Naive thymus-derived CD4-positive, alpha-beta T cell (primary cell): ENCODE measurements at regions not wholly inside any gene's neighbourhood (a gene's known extent, or its start where the extent isn't known, plus 50 kb on each side); places are given as distances from the start of the nearest gene placed in this dataset.

Source experiments
- ATAC-seq: fragments of 150-1000 bp; cut with Tn5 transposase; 2 replicates; pipeline ENCODE4 v1.10.0; 2021; ENCODE audit warnings: mild to moderate bottlenecking, moderate library complexity
- CTCF ChIA-PET: fragments of 350-600 bp; sonication (Branson Sonifier 250); formaldehyde crosslinking; loops from one replicate; lab custom pipeline; 2021; ENCODE audit warnings: antibody characterized with exemption; lab: Charles Lee
- POLR2A ChIA-PET: fragments of 350-600 bp; sonication (Branson Sonifier 250); formaldehyde crosslinking; loops from one replicate; lab custom pipeline; 2021; ENCODE audit warnings: antibody characterized with exemption, inconsistent platforms; lab: Charles Lee
- DNase-seq, 9 donors: peaks; one replicate each; pipeline versions ENCODE4 v3.0.0 to v3.0.0-alpha.2; 2020 to 2022; ENCODE audit warnings: mixed read lengths in 1 of 9
- H3K27ac ChIP-seq: one replicate; pipeline ENCODE4 v1.7.0; 2013; ENCODE audit warnings: mild to moderate bottlenecking, low read depth, low read length, moderate library complexity
- H3K27me3 ChIP-seq, 2 donors: one replicate each; pipeline ENCODE4 v1.7.0; 2013; ENCODE audit warnings: low read length in 2 of 2, mild to moderate bottlenecking in 2 of 2, moderate library complexity in 2 of 2; ENCODE audit not compliant: control insufficient read depth in 2 of 2, insufficient read depth in 2 of 2
- H3K36me3 ChIP-seq, 3 experiments: 1 replicate in 2 of 3; 2 replicates in 1 of 3; pipeline ENCODE4 v1.7.0; 2013; ENCODE audit warnings: low read length in 3 of 3, mild to moderate bottlenecking in 3 of 3, moderate library complexity in 1 of 3; ENCODE audit not compliant: insufficient read depth in 3 of 3, control insufficient read depth in 2 of 3
- H3K4me1 ChIP-seq, 2 donors: one replicate each; pipeline ENCODE4 v1.7.0; 2013; ENCODE audit warnings: low read length in 2 of 2, mild to moderate bottlenecking in 2 of 2, moderate library complexity in 1 of 2; ENCODE audit not compliant: control insufficient read depth in 2 of 2, insufficient read depth in 2 of 2
- H3K4me3 ChIP-seq: 2 replicates; pipeline ENCODE4 v1.7.0; 2013; ENCODE audit warnings: mild to moderate bottlenecking, low read length
- H3K9me3 ChIP-seq, 3 experiments: 1 replicate in 2 of 3; 2 replicates in 1 of 3; pipeline ENCODE4 v1.7.0; 2013; ENCODE audit warnings: low read length in 3 of 3; ENCODE audit not compliant: control insufficient read depth in 2 of 3
- H3K27ac Mint-ChIP-seq, 9 donors: one replicate each; pipeline ENCODE4 v1.8.0; 2020 to 2022; ENCODE audit warnings: mixed read lengths in 9 of 9, mild to moderate bottlenecking in 8 of 9, moderate library complexity in 5 of 9, inconsistent platforms in 2 of 9
- H3K27me3 Mint-ChIP-seq, 5 donors: one replicate each; pipeline ENCODE4 v1.8.0; 2021 to 2022; ENCODE audit warnings: mixed read lengths in 5 of 5, mild to moderate bottlenecking in 1 of 5
- H3K36me3 Mint-ChIP-seq, 5 donors: one replicate each; pipeline ENCODE4 v1.8.0; 2020 to 2022; ENCODE audit warnings: mixed read lengths in 5 of 5, mild to moderate bottlenecking in 3 of 5, inconsistent platforms in 1 of 5
- H3K4me1 Mint-ChIP-seq, 7 donors: one replicate each; pipeline ENCODE4 v1.8.0; 2020 to 2022; ENCODE audit warnings: mixed read lengths in 7 of 7, mild to moderate bottlenecking in 3 of 7, inconsistent platforms in 1 of 7
- H3K4me3 Mint-ChIP-seq, 10 donors: one replicate each; pipeline ENCODE4 v1.8.0; 2020 to 2022; ENCODE audit warnings: mild to moderate bottlenecking in 10 of 10, mixed read lengths in 10 of 10, moderate library complexity in 6 of 10, inconsistent platforms in 2 of 10
- H3K9me3 Mint-ChIP-seq, 11 donors: one replicate each; pipeline ENCODE4 v1.8.0; 2020 to 2022; ENCODE audit warnings: mixed read lengths in 11 of 11, mild to moderate bottlenecking in 4 of 11, inconsistent platforms in 1 of 11, moderate library complexity in 1 of 11
- intact Hi-C, 2 donors: fragments of 100-400 bp; cut with micrococcal nuclease; formaldehyde crosslinking; loops; one replicate each; pipeline ENCODE4 v1.15.1; 2023

DNA sequence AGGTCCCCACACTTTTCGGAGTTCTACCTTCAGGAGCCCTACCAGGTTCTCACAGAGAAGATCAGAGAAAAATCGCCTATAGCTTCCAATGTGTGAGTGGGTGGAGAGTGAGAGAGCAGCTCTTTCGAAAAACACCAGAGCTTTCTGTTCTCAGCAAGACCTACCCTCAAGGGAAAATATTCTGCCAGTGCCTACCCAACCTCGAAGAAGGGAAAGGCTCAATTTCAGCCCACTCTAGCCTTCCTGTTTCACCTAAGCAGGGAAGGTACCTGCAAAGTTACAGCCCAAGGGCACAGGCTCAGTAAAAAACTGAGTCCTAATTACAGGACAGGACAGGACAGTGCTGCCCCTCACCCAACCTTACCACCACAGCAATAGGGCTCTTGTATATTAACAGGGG is 104.0 kb upstream of the WDR17 start:
- ChIA-PET POLR2A (no interaction called here), CTCF (no interaction called here)
- Histone ChIP-seq H3K36me3 (no peaks in the 10 kb centered on the region), H3K4me1 (no peaks in the 10 kb centered on the region), H3K27me3 (no peaks in the 10 kb centered on the region), H3K4me3 (no peak overlapping the region), H3K9me3 (no peaks in the 10 kb centered on the region), H3K27ac (no peak overlapping the region)
- H3K9me3 Mint-ChIP-seq = peaks cover 0 to 4% (median 0%) of the 10 kb centered on the region in 11 donors
- no peak for DNase-seq
- intact Hi-C loops = no loop called here
- peaks cover 4 to 12% (median 10%) of the 10 kb centered on the region in 5 donors for H3K27me3 Mint-ChIP-seq
- ATAC-seq = no peak
- H3K4me3 Mint-ChIP-seq = no peak overlapping the region
- no peaks in the 10 kb centered on the region for H3K36me3 Mint-ChIP-seq
- no peak overlapping the region for H3K27ac Mint-ChIP-seq
- H3K4me1 Mint-ChIP-seq = no peaks in the 10 kb centered on the region

- Histone ChIP-seq H3K36me3 (no peaks in the 10 kb centered on the region), H3K27ac (no peak overlapping the region), H3K9me3 (no peaks in the 10 kb centered on the region), H3K4me3 (no peak overlapping the region), H3K4me1 (no peaks in the 10 kb centered on the region), H3K27me3 (no peaks in the 10 kb centered on the region)
- H3K4me1 Mint-ChIP-seq = no peaks in the 10 kb centered on the region
- DNase-seq (no peak), ATAC-seq (no peak)
- H3K27me3 Mint-ChIP-seq = peaks cover 0 to 13% (median 5%) of the 10 kb centered on the region in 5 donors
- no peaks in the 10 kb centered on the region for H3K36me3 Mint-ChIP-seq
- ChIA-PET POLR2A (no interaction called here), CTCF (no interaction called here)
- intact Hi-C loops = no loop called here
- H3K27ac Mint-ChIP-seq = no peak overlapping the region
- no peak overlapping the region for H3K4me3 Mint-ChIP-seq
- peaks cover 0 to 9% (median 0%) of the 10 kb centered on the region in 11 donors for H3K9me3 Mint-ChIP-seq
Observed at GRCh38 chr4:175970072-175970471, 95.6 kb upstream of the WDR17 start.

DNA sequence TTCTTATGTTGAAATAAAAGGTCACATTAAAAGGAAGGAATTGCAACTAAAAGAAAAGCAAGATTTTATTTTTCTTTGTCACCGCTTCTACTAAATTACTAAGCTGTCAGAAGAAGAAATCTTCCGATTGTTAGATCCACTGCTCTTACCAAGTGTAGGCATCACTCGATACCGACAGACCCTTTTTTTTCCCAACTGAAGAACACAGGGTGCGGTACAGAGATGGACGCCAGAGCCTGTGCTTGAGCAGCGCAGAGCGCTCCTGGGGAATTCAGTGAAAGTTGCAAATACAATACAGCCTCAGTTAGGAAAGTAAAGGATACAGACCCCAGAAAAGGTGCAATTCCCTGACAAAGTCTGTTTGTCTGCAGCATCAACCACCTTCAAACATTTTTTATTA is 94.9 kb upstream of the WDR17 start:
- no peaks in the 10 kb centered on the region for H3K36me3 Mint-ChIP-seq
- ChIA-PET CTCF (no interaction called here), POLR2A (no interaction called here)
- Histone ChIP-seq H3K36me3 (no peaks in the 10 kb centered on the region), H3K4me3 (no peak overlapping the region), H3K9me3 (no peaks in the 10 kb centered on the region), H3K4me1 (no peaks in the 10 kb centered on the region), H3K27me3 (no peaks in the 10 kb centered on the region), H3K27ac (no peak overlapping the region)
- DNase-seq = no peak
- H3K27ac Mint-ChIP-seq = no peak overlapping the region
- H3K4me3 Mint-ChIP-seq = no peak overlapping the region
- intact Hi-C loops = no loop called here
- peaks cover 0 to 13% (median 5%) of the 10 kb centered on the region in 5 donors for H3K27me3 Mint-ChIP-seq
- no peak for ATAC-seq
- peaks cover 0 to 7% (median 0%) of the 10 kb centered on the region in 11 donors for H3K9me3 Mint-ChIP-seq
- H3K4me1 Mint-ChIP-seq = no peaks in the 10 kb centered on the region

- H3K27ac Mint-ChIP-seq = no peak overlapping the region
- Histone ChIP-seq H3K36me3 (no peaks in the 10 kb centered on the region), H3K4me3 (no peak overlapping the region), H3K27me3 (no peaks in the 10 kb centered on the region), H3K9me3 (no peaks in the 10 kb centered on the region), H3K27ac (no peak overlapping the region), H3K4me1 (no peaks in the 10 kb centered on the region)
- H3K27me3 Mint-ChIP-seq = peaks cover 0 to 13% (median 5%) of the 10 kb centered on the region in 5 donors
- no peaks in the 10 kb centered on the region for H3K4me1 Mint-ChIP-seq
- ChIA-PET CTCF (no interaction called here), POLR2A (no interaction called here)
- ATAC-seq = no peak
- DNase-seq = no peak
- H3K9me3 Mint-ChIP-seq = peaks cover 0 to 7% (median 0%) of the 10 kb centered on the region in 11 donors
- H3K36me3 Mint-ChIP-seq = no peaks in the 10 kb centered on the region
- intact Hi-C loops = no loop called here
- H3K4me3 Mint-ChIP-seq = no peak overlapping the region
Observed at GRCh38 chr4:175971388-175972179, 94.1 kb upstream of the WDR17 start.

GRCh38 chr4:175973027-175973923 is 92.4 kb upstream of the WDR17 start:
- peaks cover 0 to 10% (median 0%) of the 10 kb centered on the region in 5 donors for H3K27me3 Mint-ChIP-seq
- POLR2A ChIA-PET = no interaction called here

GRCh38 chr4:175983636-175984035 is 82.0 kb upstream of the WDR17 start:
- peaks cover 0 to 15% (median 0%) of the 10 kb centered on the region in 5 donors for H3K27me3 Mint-ChIP-seq
- H3K4me1 ChIP-seq = no peaks in the 10 kb centered on the region
- H3K27ac Mint-ChIP-seq = no peak overlapping the region
- no peak overlapping the region for H3K27ac ChIP-seq
- H3K27me3 ChIP-seq = no peaks in the 10 kb centered on the region
- ATAC-seq (no peak), DNase-seq (no peak)
- ChIA-PET CTCF (no interaction called here), POLR2A (no interaction called here)
- intact Hi-C loops = no loop called here
- H3K9me3 ChIP-seq = no peaks in the 10 kb centered on the region
- H3K36me3 Mint-ChIP-seq = no peaks in the 10 kb centered on the region
- H3K36me3 ChIP-seq = no peaks in the 10 kb centered on the region
- no peak overlapping the region for H3K4me3 Mint-ChIP-seq
- H3K4me3 ChIP-seq = no peak overlapping the region
- H3K9me3 Mint-ChIP-seq = peaks cover 0 to 6% (median 0%) of the 10 kb centered on the region in 11 donors
- H3K4me1 Mint-ChIP-seq = no peaks in the 10 kb centered on the region

More at GRCh38 chr4:175973027-175973923, 92.4 kb upstream of the WDR17 start:
- H3K36me3 Mint-ChIP-seq = no peaks in the 10 kb centered on the region
- no peak overlapping the region for H3K27ac Mint-ChIP-seq
- H3K36me3 ChIP-seq = no peaks in the 10 kb centered on the region
- ATAC-seq = no peak
- H3K27me3 ChIP-seq = no peaks in the 10 kb centered on the region
- H3K9me3 Mint-ChIP-seq = peaks cover 0 to under 1% (median 0%) of the 10 kb centered on the region in 11 donors
- H3K4me1 ChIP-seq = no peaks in the 10 kb centered on the region
- H3K4me3 Mint-ChIP-seq = no peak overlapping the region
- H3K4me1 Mint-ChIP-seq = no peaks in the 10 kb centered on the region
- no peak overlapping the region for H3K27ac ChIP-seq
- intact Hi-C loops = no loop called here
- CTCF ChIA-PET = no interaction called here
- no peak overlapping the region for H3K4me3 ChIP-seq
- no peaks in the 10 kb centered on the region for H3K9me3 ChIP-seq
- DNase-seq = no peak
